ENCODE measurements at regions not wholly inside any gene's neighbourhood (a gene's known extent, or its start where the extent isn't known, plus 50 kb on each side); places are given as distances from the start of the nearest gene placed in this dataset.

- TF ChIP-seq CTCF (IDR thresholded peaks at IDR 0.05; ENCODE audit: borderline replicate concordance, extremely low read depth, low read length, poor library complexity, severe bottlenecking) = no peak
Measured at GRCh38 chr3:10577486-10577885, 72.1 kb upstream of the ATP2B2 start.

GRCh38 chr3:10580426-10580825 is 75.0 kb upstream of the ATP2B2 start:
- no peak overlapping the region for H3K4me3 ChIP-seq (ENCODE audit: low read depth in 1 of 2, low read length in 2 of 2)
- TF ChIP-seq EZH2 (IDR thresholded peaks at IDR 0.05; ENCODE audit: borderline replicate concordance, low read depth, low read length, severe bottlenecking) (no peak), CTCF (IDR thresholded peaks at IDR 0.05; ENCODE audit: borderline replicate concordance, extremely low read depth, low read length, poor library complexity, severe bottlenecking) (no peak)
- H3K27ac ChIP-seq (ENCODE audit: low read length) = no peak overlapping the region
- no peaks in the 10 kb centered on the region for H4K20me1 ChIP-seq (ENCODE audit: insufficient read depth, low read length)
- no peaks in the 10 kb centered on the region for H3K36me3 ChIP-seq (ENCODE audit: insufficient read depth, low read length)
- no peaks in the 10 kb centered on the region for H3K9me3 ChIP-seq (ENCODE audit: insufficient read depth, low read length, severe bottlenecking)
- no peak overlapping the region for H2AFZ ChIP-seq (ENCODE audit: low read depth, low read length)
- no peak for ATAC-seq (ENCODE audit: insufficient read depth, low read depth)
- no peak overlapping the region for H3K4me2 ChIP-seq (ENCODE audit: insufficient read depth, low read length)
- DNase-seq = no peak
- no peaks in the 10 kb centered on the region for H3K4me1 ChIP-seq (ENCODE audit: insufficient read depth, low read length)
- H3K9ac ChIP-seq (ENCODE audit: low read depth, low read length) = no peak overlapping the region
- no peaks in the 10 kb centered on the region for H3K79me2 ChIP-seq (ENCODE audit: insufficient read depth, low read length)
- no peaks in the 10 kb centered on the region for H3K27me3 ChIP-seq (ENCODE audit: insufficient read depth, low read length, poor library complexity)

More at GRCh38 chr3:10577486-10577885, 72.1 kb upstream of the ATP2B2 start:
- Histone ChIP-seq H3K27ac (ENCODE audit: low read length) (no peak overlapping the region), H2AFZ (ENCODE audit: low read depth, low read length) (no peak overlapping the region), H4K20me1 (ENCODE audit: insufficient read depth, low read length) (no peaks in the 10 kb centered on the region), H3K36me3 (ENCODE audit: insufficient read depth, low read length) (no peaks in the 10 kb centered on the region), H3K27me3 (ENCODE audit: insufficient read depth, low read length, poor library complexity) (peaks cover 2% of the 10 kb centered on the region), H3K4me1 (ENCODE audit: insufficient read depth, low read length) (no peaks in the 10 kb centered on the region), H3K9me3 (ENCODE audit: insufficient read depth, low read length, severe bottlenecking) (no peaks in the 10 kb centered on the region), H3K4me3 (ENCODE audit: low read depth in 1 of 2, low read length in 2 of 2) (no peak overlapping the region), H3K79me2 (ENCODE audit: insufficient read depth, low read length) (no peaks in the 10 kb centered on the region), H3K9ac (ENCODE audit: low read depth, low read length) (no peak overlapping the region), H3K4me2 (ENCODE audit: insufficient read depth, low read length) (no peak overlapping the region)
- DNase-seq (no peak), ATAC-seq (ENCODE audit: insufficient read depth, low read depth) (no peak)

GRCh38 chr3:10581251-10581650 is 75.9 kb upstream of the ATP2B2 start:
- no peaks in the 10 kb centered on the region for H3K9me3 ChIP-seq (ENCODE audit: insufficient read depth, low read length, severe bottlenecking)
- no peak overlapping the region for H3K27ac ChIP-seq (ENCODE audit: low read length)
- DNase-seq = no peak
- H3K36me3 ChIP-seq (ENCODE audit: insufficient read depth, low read length) = no peaks in the 10 kb centered on the region
- H2AFZ ChIP-seq (ENCODE audit: low read depth, low read length) = no peak overlapping the region
- H3K4me1 ChIP-seq (ENCODE audit: insufficient read depth, low read length) = no peaks in the 10 kb centered on the region
- no peaks in the 10 kb centered on the region for H3K79me2 ChIP-seq (ENCODE audit: insufficient read depth, low read length)
- no peak for ATAC-seq (ENCODE audit: insufficient read depth, low read depth)
- no peak overlapping the region for H3K4me3 ChIP-seq (ENCODE audit: low read depth in 1 of 2, low read length in 2 of 2)
- TF ChIP-seq EZH2 (IDR thresholded peaks at IDR 0.05; ENCODE audit: borderline replicate concordance, low read depth, low read length, severe bottlenecking) (no peak), CTCF (IDR thresholded peaks at IDR 0.05; ENCODE audit: borderline replicate concordance, extremely low read depth, low read length, poor library complexity, severe bottlenecking) (no peak)
- no peak overlapping the region for H3K4me2 ChIP-seq (ENCODE audit: insufficient read depth, low read length)
- no peak overlapping the region for H3K9ac ChIP-seq (ENCODE audit: low read depth, low read length)
- H4K20me1 ChIP-seq (ENCODE audit: insufficient read depth, low read length) = no peaks in the 10 kb centered on the region
- H3K27me3 ChIP-seq (ENCODE audit: insufficient read depth, low read length, poor library complexity) = no peaks in the 10 kb centered on the region

GRCh38 chr3:10581716-10582115 is 76.3 kb upstream of the ATP2B2 start:
- no peaks in the 10 kb centered on the region for H3K36me3 ChIP-seq (ENCODE audit: insufficient read depth, low read length)
- H3K79me2 ChIP-seq (ENCODE audit: insufficient read depth, low read length) = no peaks in the 10 kb centered on the region
- H4K20me1 ChIP-seq (ENCODE audit: insufficient read depth, low read length) = no peaks in the 10 kb centered on the region

More at GRCh38 chr3:10581716-10582115, 76.3 kb upstream of the ATP2B2 start:
- TF ChIP-seq EZH2 (IDR thresholded peaks at IDR 0.05; ENCODE audit: borderline replicate concordance, low read depth, low read length, severe bottlenecking) = no peak
- TF ChIP-seq CTCF (IDR thresholded peaks at IDR 0.05; ENCODE audit: borderline replicate concordance, extremely low read depth, low read length, poor library complexity, severe bottlenecking) = no peak
- DNase-seq = no peak
- no peak for ATAC-seq (ENCODE audit: insufficient read depth, low read depth)
- Histone ChIP-seq H3K9ac (ENCODE audit: low read depth, low read length) (no peak overlapping the region), H3K9me3 (ENCODE audit: insufficient read depth, low read length, severe bottlenecking) (no peaks in the 10 kb centered on the region), H3K27me3 (ENCODE audit: insufficient read depth, low read length, poor library complexity) (no peaks in the 10 kb centered on the region), H2AFZ (ENCODE audit: low read depth, low read length) (no peak overlapping the region), H3K4me2 (ENCODE audit: insufficient read depth, low read length) (no peak overlapping the region), H3K4me3 (ENCODE audit: low read depth in 1 of 2, low read length in 2 of 2) (no peak overlapping the region), H3K4me1 (ENCODE audit: insufficient read depth, low read length) (no peaks in the 10 kb centered on the region), H3K27ac (ENCODE audit: low read length) (no peak overlapping the region)
